Pancreas (tissue), 10 donors: ENCODE measurements at regions not wholly inside any gene's neighbourhood (a gene's known extent, or its start where the extent isn't known, plus 50 kb on each side); places are given as distances from the start of the nearest gene placed in this dataset.

Experiments
- ATAC-seq, 4 donors: fragments of 200-7000 bp; cut with Tn5 transposase; one replicate each; pipeline versions ENCODE4 v1.8.0 to v1.9.1; 2020; ENCODE audit warnings: mild to moderate bottlenecking in 4 of 4, moderate library complexity in 4 of 4
- DNase-seq, 6 donors: peaks; one replicate each; pipeline ENCODE4 v3.0.0-alpha.2; 2020
- FAIRE-seq: peaks from 2 replicates; lab custom pipeline; 2012; peaks lifted over from hg19 to GRCh38; lab: Jason Lieb, UNC
- H3K27ac ChIP-seq, 4 donors: fragments of 200-600 bp; sonication (generic); 1 replicate in 3 of 4; 2 replicates in 1 of 4; pipeline versions ENCODE4 v1.5.0 to v1.8.0; 2020
- H3K27me3 ChIP-seq, 4 donors: fragments of 200-600 bp; one replicate each; pipeline ENCODE4 v1.8.0; 2021
- H3K36me3 ChIP-seq, 3 donors: fragments of 200-600 bp; sonication (generic) in 1 of 3; one replicate each; pipeline versions ENCODE4 v1.5.0 to v1.8.0; 2020 to 2021
- H3K4me1 ChIP-seq, 3 donors: fragments of 200-600 bp; one replicate each; pipeline ENCODE4 v1.8.0; 2021
- H3K4me3 ChIP-seq, 4 donors: fragments of 200-600 bp; sonication (generic) in 2 of 4; one replicate each; pipeline versions ENCODE4 v1.5.0 to v1.8.0; 2020 to 2021
- H3K9me3 ChIP-seq, 4 donors: fragments of 200-600 bp; one replicate each; pipeline ENCODE4 v1.8.0; 2021
- CTCF ChIP-seq, 4 donors: fragments of 200-600 bp; sonication (generic) in 3 of 4; IDR thresholded peaks; one replicate each; pipeline versions ENCODE4 v1.5.0 to v1.8.0; 2021; ENCODE audit warnings: antibody characterized with exemption in 4 of 4
- WGBS, 2 donors: extraction: QIAGEN DNeasy Blood & Tissue Kit; methylation state at CpG; one replicate each; pipeline ENCODE4 v1.1.7; 2013; 5-methylcytosine and 5-hydroxymethylcytosine counted together
- intact Hi-C, 3 donors: fragments of 100-400 bp; cut with DNase I; formaldehyde crosslinking; loops; one replicate each; pipeline versions ENCODE4 v1.11.1 to v1.14.2; 2022
- donor health status: healthy with polysubstance abuse.
- donor health status: DM: no; HTN: no; CAD: no; lungs with moderate emphysema.
- donor health status: DM: no; HTN: no; CAD: no.
- donor health status: control.
- donor health status: control.
- donor health status: Bipolar disorder and iron deficiency.
- donor health status: DM: yes; HTN: yes; CAD: no.
- donor health status: DM: no; HTN: no; CAD: no.
- donor health status: DM: no; HTN: no; CAD: no.
- donor health status: DM: yes; HTN: yes; CAD: no.

- Histone ChIP-seq H3K27me3 (no peaks in the 10 kb centered on the region), H3K4me3 (no peak overlapping the region), H3K27ac (no peak overlapping the region), H3K9me3 (no peaks in the 10 kb centered on the region), H3K36me3 (no peaks in the 10 kb centered on the region), H3K4me1 (no peaks in the 10 kb centered on the region)
- no peak for TF ChIP-seq CTCF (IDR thresholded peaks at IDR 0.05)
- no peak for FAIRE-seq
- no peak for DNase-seq
- no peak for ATAC-seq
- intact Hi-C loops: no loop called here
- 94 to 99% methylated on average over 1 of the region's 1 CpG for WGBS, 2 donors
Observed at GRCh38 chr3:28080716-28081115, 160.7 kb upstream of the CMC1 start.

- WGBS, 2 donors: 92 to 97% methylated on average over 2 of the region's 2 CpGs
- ATAC-seq (no peak), FAIRE-seq (no peak)
Observed at GRCh38 chr3:28081533-28081947, 159.9 kb upstream of the CMC1 start.

GRCh38 chr3:28087591-28087990 lies 153.8 kb upstream of the CMC1 start:
- TF ChIP-seq CTCF (IDR thresholded peaks at IDR 0.05): no peak
- H3K27ac ChIP-seq: no peak overlapping the region
- FAIRE-seq (no peak), ATAC-seq (no peak), DNase-seq (no peak)
- 73 to 78% methylated on average over 2 of the region's 2 CpGs for WGBS, 2 donors
- H3K36me3 ChIP-seq: no peaks in the 10 kb centered on the region
- H3K4me3 ChIP-seq: no peak overlapping the region
- no peaks in the 10 kb centered on the region for H3K4me1 ChIP-seq
- intact Hi-C loops: no loop called here
- no peaks in the 10 kb centered on the region for H3K9me3 ChIP-seq
- H3K27me3 ChIP-seq: no peaks in the 10 kb centered on the region

More at GRCh38 chr3:28081533-28081947, 159.9 kb upstream of the CMC1 start:
- H3K36me3 ChIP-seq: no peaks in the 10 kb centered on the region
- TF ChIP-seq CTCF (IDR thresholded peaks at IDR 0.05): no peak
- intact Hi-C loops: no loop called here
- H3K9me3 ChIP-seq: no peaks in the 10 kb centered on the region
- H3K4me3 ChIP-seq: no peak overlapping the region
- no peaks in the 10 kb centered on the region for H3K4me1 ChIP-seq
- DNase-seq: no peak
- H3K27ac ChIP-seq: no peak overlapping the region
- H3K27me3 ChIP-seq: no peaks in the 10 kb centered on the region

GRCh38 chr3:28088811-28089526 lies 152.4 kb upstream of the CMC1 start:
- Histone ChIP-seq H3K27me3 (no peaks in the 10 kb centered on the region), H3K4me3 (no peak overlapping the region), H3K4me1 (no peaks in the 10 kb centered on the region), H3K36me3 (no peaks in the 10 kb centered on the region), H3K9me3 (no peaks in the 10 kb centered on the region), H3K27ac (no peak overlapping the region)
- no peak for FAIRE-seq
- no peak for TF ChIP-seq CTCF (IDR thresholded peaks at IDR 0.05)
- intact Hi-C loops: no loop called here
- no peak for DNase-seq
- ATAC-seq: no peak
- WGBS, 2 donors: 86 to 89% methylated on average over 7 of the region's 7 CpGs

- DNase-seq: no peak
- intact Hi-C loops: no loop called here
- TF ChIP-seq CTCF (IDR thresholded peaks at IDR 0.05): no peak
- no peak overlapping the region for H3K27ac ChIP-seq
- ATAC-seq: no peak
- H3K36me3 ChIP-seq: no peaks in the 10 kb centered on the region
- WGBS, 2 donors: 81 to 85% methylated on average over 2 of the region's 2 CpGs
- FAIRE-seq: no peak
- H3K9me3 ChIP-seq: no peaks in the 10 kb centered on the region
- no peak overlapping the region for H3K4me3 ChIP-seq
- H3K27me3 ChIP-seq: no peaks in the 10 kb centered on the region
- H3K4me1 ChIP-seq: no peaks in the 10 kb centered on the region
Observed at GRCh38 chr3:28089527-28089897, 151.9 kb upstream of the CMC1 start.
